ENCODE measurements at regions not wholly inside any gene's neighbourhood (a gene's known extent, or its start where the extent isn't known, plus 50 kb on each side); places are given as distances from the start of the nearest gene placed in this dataset.

- no peak for DNase-seq (ENCODE audit: low spot score in 2 of 2)
- H3K9me3 ChIP-seq: peaks cover 0 to 5% (median 0%) of the 10 kb centered on the region in 4 donors
- no peak overlapping the region for H3K4me3 ChIP-seq
- H3K4me1 ChIP-seq: peaks cover 0 to 20% (median 0%) of the 10 kb centered on the region in 4 donors
- 94 to 98% methylated on average over 3 of the region's 3 CpGs for WGBS, 2 donors
- H3K36me3 ChIP-seq: no peaks in the 10 kb centered on the region
- no peak overlapping the region for H3K27ac ChIP-seq
- TF ChIP-seq CTCF (IDR thresholded peaks at IDR 0.05): no peak
- no peak for TF ChIP-seq POLR2A (IDR thresholded peaks at IDR 0.05)
- no peak for TF ChIP-seq EP300 (IDR thresholded peaks at IDR 0.05)
- no peaks in the 10 kb centered on the region for H3K27me3 ChIP-seq
Measured at GRCh38 chr20:58109918-58110635, 118.4 kb downstream of the ANKRD60 start.

- peaks cover 0 to 5% (median 0%) of the 10 kb centered on the region in 4 donors for H3K9me3 ChIP-seq
- H3K27me3 ChIP-seq: no peaks in the 10 kb centered on the region
- no peak for DNase-seq (ENCODE audit: low spot score in 2 of 2)
- H3K4me1 ChIP-seq: peaks cover 0 to 20% (median 0%) of the 10 kb centered on the region in 4 donors
- 74 to 81% methylated on average over 4 of the region's 4 CpGs for WGBS, 2 donors
- no peak overlapping the region for H3K4me3 ChIP-seq
- TF ChIP-seq POLR2A (IDR thresholded peaks at IDR 0.05): no peak
- TF ChIP-seq CTCF (IDR thresholded peaks at IDR 0.05): no peak
- TF ChIP-seq EP300 (IDR thresholded peaks at IDR 0.05): no peak
- H3K36me3 ChIP-seq: no peaks in the 10 kb centered on the region
- no peak overlapping the region for H3K27ac ChIP-seq
Measured at GRCh38 chr20:58109126-58109880, 119.2 kb downstream of the ANKRD60 start.

- no peaks in the 10 kb centered on the region for H3K27me3 ChIP-seq
- no peak overlapping the region for H3K27ac ChIP-seq
- no peak for DNase-seq (ENCODE audit: low spot score in 2 of 2)
- 70 to 87% methylated on average over 1 of the region's 1 CpG for WGBS, 2 donors
- TF ChIP-seq POLR2A (IDR thresholded peaks at IDR 0.05) (no peak), EP300 (IDR thresholded peaks at IDR 0.05) (no peak), CTCF (IDR thresholded peaks at IDR 0.05) (no peak)
- peaks cover 0 to 18% (median 0%) of the 10 kb centered on the region in 4 donors for H3K4me1 ChIP-seq
- no peak overlapping the region for H3K4me3 ChIP-seq
- H3K9me3 ChIP-seq: peaks cover 0 to 5% (median 0%) of the 10 kb centered on the region in 4 donors
- no peaks in the 10 kb centered on the region for H3K36me3 ChIP-seq
Measured at GRCh38 chr20:58107533-58107932, 120.9 kb downstream of the ANKRD60 start.

- Histone ChIP-seq H3K27me3 (no peaks in the 10 kb centered on the region), H3K27ac (no peak overlapping the region), H3K4me1 (peaks cover 0 to 17% (median 0%) of the 10 kb centered on the region in 4 donors), H3K9me3 (peaks cover 0 to 5% (median 0%) of the 10 kb centered on the region in 4 donors), H3K36me3 (no peaks in the 10 kb centered on the region), H3K4me3 (no peak overlapping the region)
- WGBS, 2 donors: 84 to 90% methylated on average over 9 of the region's 9 CpGs
- no peak for TF ChIP-seq EP300 (IDR thresholded peaks at IDR 0.05)
- TF ChIP-seq POLR2A (IDR thresholded peaks at IDR 0.05): no peak
- TF ChIP-seq CTCF (IDR thresholded peaks at IDR 0.05): no peak
- no peak for DNase-seq (ENCODE audit: low spot score in 2 of 2)
Measured at GRCh38 chr20:58106143-58106750, 122.2 kb downstream of the ANKRD60 start.

All from tibial nerve (tissue), 4 donors.